ENCODE measurements at regions not wholly inside any gene's neighbourhood (a gene's known extent, or its start where the extent isn't known, plus 50 kb on each side); places are given as distances from the start of the nearest gene placed in this dataset.

DNA sequence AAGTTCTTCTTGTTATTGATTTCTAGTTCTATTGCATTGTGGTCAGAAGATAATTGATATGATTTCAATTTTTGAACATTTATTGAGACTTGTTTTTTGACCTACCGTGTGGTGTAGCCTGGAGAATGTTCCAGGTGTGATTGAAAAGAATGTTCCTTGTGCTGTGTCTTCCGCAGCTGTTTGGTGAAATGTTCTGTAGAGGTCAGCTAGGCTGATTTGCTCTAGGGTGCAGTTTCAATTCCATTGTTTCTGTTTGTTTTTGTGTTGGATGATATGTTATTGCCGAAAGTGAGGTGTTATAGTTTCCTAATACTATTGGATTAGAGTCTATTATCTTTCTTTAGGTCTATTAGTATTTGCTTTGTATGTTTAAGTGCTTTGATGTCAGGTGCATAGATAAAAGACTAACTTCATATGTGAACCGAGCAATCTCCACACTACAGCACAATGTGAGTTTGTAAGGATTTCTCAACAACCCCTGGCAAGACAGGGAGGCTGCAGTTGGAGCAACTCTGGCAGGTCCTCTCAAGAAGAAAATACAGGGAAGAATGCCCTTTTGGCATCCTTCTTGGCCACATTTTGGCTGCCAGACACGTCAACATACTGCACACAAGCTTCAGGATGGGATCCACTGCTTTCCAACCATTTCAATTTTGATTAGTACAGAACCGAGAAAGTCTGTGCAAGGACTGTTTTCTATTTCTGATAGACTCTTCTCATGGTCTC, 320.7 kb downstream of the RNF144B start:
- TF ChIP-seq POLR2AphosphoS5 (IDR thresholded peaks at IDR 0.05; ENCODE audit: low read depth, low read length) (no peak), NRF1 (IDR thresholded peaks at IDR 0.05; ENCODE audit: low read depth, low read length) (no peak), FOSL2 (IDR thresholded peaks at IDR 0.05; ENCODE audit: borderline replicate concordance, low read depth) (no peak), EP300 (IDR thresholded peaks at IDR 0.05; ENCODE audit: borderline replicate concordance in 1 of 2, low read depth in 1 of 2, low read length in 1 of 2) (no peak), TEAD4 (IDR thresholded peaks at IDR 0.05; ENCODE audit: borderline replicate concordance, insufficient read depth) (no peak), MEF2A (IDR thresholded peaks at IDR 0.05; ENCODE audit: borderline replicate concordance, low read depth) (no peak), GABPA (IDR thresholded peaks at IDR 0.05; ENCODE audit: low read depth) (no peak), SMC3 (IDR thresholded peaks at IDR 0.05; ENCODE audit: low read depth, low read length) (no peak), JUND (IDR thresholded peaks at IDR 0.05) (no peak)
- TF ChIP-seq, protein P1, sequence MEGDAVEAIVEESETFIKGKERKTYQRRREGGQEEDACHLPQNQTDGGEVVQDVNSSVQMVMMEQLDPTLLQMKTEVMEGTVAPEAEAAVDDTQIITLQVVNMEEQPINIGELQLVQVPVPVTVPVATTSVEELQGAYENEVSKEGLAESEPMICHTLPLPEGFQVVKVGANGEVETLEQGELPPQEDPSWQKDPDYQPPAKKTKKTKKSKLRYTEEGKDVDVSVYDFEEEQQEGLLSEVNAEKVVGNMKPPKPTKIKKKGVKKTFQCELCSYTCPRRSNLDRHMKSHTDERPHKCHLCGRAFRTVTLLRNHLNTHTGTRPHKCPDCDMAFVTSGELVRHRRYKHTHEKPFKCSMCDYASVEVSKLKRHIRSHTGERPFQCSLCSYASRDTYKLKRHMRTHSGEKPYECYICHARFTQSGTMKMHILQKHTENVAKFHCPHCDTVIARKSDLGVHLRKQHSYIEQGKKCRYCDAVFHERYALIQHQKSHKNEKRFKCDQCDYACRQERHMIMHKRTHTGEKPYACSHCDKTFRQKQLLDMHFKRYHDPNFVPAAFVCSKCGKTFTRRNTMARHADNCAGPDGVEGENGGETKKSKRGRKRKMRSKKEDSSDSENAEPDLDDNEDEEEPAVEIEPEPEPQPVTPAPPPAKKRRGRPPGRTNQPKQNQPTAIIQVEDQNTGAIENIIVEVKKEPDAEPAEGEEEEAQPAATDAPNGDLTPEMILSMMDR (IDR thresholded peaks at IDR 0.05) = no peak
